Thymus (tissue), 11 donors: ENCODE measurements at regions not wholly inside any gene's neighbourhood (a gene's known extent, or its start where the extent isn't known, plus 50 kb on each side); places are given as distances from the start of the nearest gene placed in this dataset.

Source experiments
- DNase-seq, 9 donors: peaks; one replicate each; pipeline ENCODE4 v3.0.0-alpha.2; 2013; ENCODE audit warnings: low spot score in 9 of 9, low read depth in 6 of 9, missing footprints in 1 of 9
- H3K27ac ChIP-seq, 2 donors: one replicate each; pipeline ENCODE4 v1.5.1; 2013; ENCODE audit warnings: control low read depth in 1 of 2, low read depth in 1 of 2, low read length in 1 of 2, mild to moderate bottlenecking in 1 of 2, moderate library complexity in 1 of 2
- H3K27me3 ChIP-seq, 2 donors: one replicate each; pipeline ENCODE4 v1.5.1; 2013; ENCODE audit warnings: low read length in 1 of 2; ENCODE audit not compliant: control insufficient read depth in 2 of 2, insufficient read depth in 1 of 2
- H3K36me3 ChIP-seq, 2 donors: one replicate each; pipeline ENCODE4 v1.5.1; 2013; ENCODE audit warnings: low read length in 1 of 2, mild to moderate bottlenecking in 1 of 2, moderate library complexity in 1 of 2; ENCODE audit not compliant: control insufficient read depth in 2 of 2, insufficient read depth in 2 of 2
- H3K4me1 ChIP-seq, 2 donors: one replicate each; pipeline ENCODE4 v1.5.1; 2013; ENCODE audit warnings: low read length in 2 of 2; ENCODE audit not compliant: control insufficient read depth in 2 of 2, insufficient read depth in 2 of 2
- H3K4me3 ChIP-seq, 2 donors: one replicate each; pipeline ENCODE4 v1.5.1; 2013; ENCODE audit warnings: low read length in 2 of 2, control low read depth in 1 of 2, mild to moderate bottlenecking in 1 of 2
- H3K9me3 ChIP-seq, 2 donors: one replicate each; pipeline ENCODE4 v1.5.1; 2013; ENCODE audit warnings: low read length in 1 of 2, mild to moderate bottlenecking in 1 of 2; ENCODE audit not compliant: control insufficient read depth in 2 of 2, insufficient read depth in 1 of 2
- WGBS: extraction: QIAGEN DNeasy Blood & Tissue Kit; methylation state at CpG from one replicate; pipeline ENCODE4 v1.1.7; 2013; 5-methylcytosine and 5-hydroxymethylcytosine counted together
- donor health status: healthy.

DNA sequence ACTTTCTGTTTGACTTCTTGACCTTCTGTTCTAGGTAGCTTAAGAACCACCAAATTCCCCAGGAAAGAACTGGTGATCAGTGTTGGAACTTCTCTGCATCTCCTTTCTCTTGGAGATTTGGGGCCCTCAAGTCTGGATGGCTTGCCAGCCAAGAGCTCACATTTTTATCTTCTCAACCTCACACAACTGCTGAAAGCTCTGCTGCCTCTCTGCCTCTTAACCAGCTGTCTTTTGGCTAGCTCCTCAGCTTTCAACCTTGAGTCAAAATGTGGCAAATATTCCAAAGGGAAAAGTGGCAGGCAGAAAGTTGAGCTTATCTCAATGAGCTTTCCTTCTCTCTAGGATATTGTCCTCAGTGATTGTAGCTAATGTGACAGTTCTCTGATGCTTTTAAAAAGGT lies 89.2 kb upstream of the CCDC190 start:
- H3K36me3 ChIP-seq = no peaks in the 10 kb centered on the region
- no peak for DNase-seq
- H3K4me3 ChIP-seq = no peak overlapping the region
- no peaks in the 10 kb centered on the region for H3K9me3 ChIP-seq
- no peak overlapping the region for H3K27ac ChIP-seq
- H3K4me1 ChIP-seq = no peaks in the 10 kb centered on the region
- no peaks in the 10 kb centered on the region for H3K27me3 ChIP-seq

DNA sequence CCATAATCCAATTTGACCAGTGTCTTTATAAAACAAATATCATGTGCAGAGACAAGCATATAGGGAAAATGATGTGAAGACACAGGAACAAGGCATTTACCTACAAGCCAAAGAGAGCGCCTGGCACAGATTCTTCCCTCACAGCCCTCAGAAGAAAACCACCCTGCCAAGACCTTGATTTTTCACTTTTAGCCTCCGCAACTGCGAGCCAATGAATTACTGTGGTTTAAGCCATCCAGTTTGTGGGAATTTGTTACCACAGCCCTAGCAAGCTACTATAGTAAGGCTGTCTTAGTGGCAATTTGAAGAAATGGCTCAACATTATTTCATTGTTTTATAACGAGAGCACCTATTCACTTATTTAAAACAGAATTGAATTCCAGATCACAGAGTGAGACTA lies 85.7 kb upstream of the CCDC190 start:
- Histone ChIP-seq H3K27ac (no peak overlapping the region), H3K9me3 (no peaks in the 10 kb centered on the region), H3K4me3 (no peak overlapping the region), H3K4me1 (no peaks in the 10 kb centered on the region), H3K36me3 (no peaks in the 10 kb centered on the region), H3K27me3 (no peaks in the 10 kb centered on the region)
- 97% methylated on average over 4 of the region's 4 CpGs for WGBS
- no peak for DNase-seq

GRCh38 chr1:162944974-162945674 lies 84.1 kb upstream of the CCDC190 start:
- Histone ChIP-seq H3K27ac (no peak overlapping the region), H3K27me3 (no peaks in the 10 kb centered on the region), H3K4me3 (no peak overlapping the region), H3K36me3 (no peaks in the 10 kb centered on the region), H3K9me3 (no peaks in the 10 kb centered on the region), H3K4me1 (no peaks in the 10 kb centered on the region)
- DNase-seq = no peak
- WGBS = 94% methylated on average over 5 of the region's 5 CpGs

DNA sequence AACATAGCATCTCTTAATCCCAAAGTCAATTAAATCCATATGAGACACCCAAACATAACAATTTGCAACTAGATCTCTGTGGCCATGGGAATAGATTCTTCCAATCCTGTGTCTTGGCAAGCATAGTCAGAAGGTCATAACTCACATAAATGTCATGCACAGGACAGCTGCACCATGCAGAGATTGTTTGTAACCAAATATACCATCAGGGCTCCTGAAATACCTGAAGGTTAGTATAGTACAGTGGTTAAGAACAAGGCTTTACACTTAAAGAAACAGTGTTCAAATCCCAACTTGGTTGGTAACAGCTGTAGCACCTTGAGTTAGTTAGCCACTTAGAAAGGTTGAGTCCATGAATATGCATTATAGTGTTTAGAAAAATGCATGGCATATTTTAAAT lies 82.6 kb upstream of the CCDC190 start:
- DNase-seq = no peak
- no peaks in the 10 kb centered on the region for H3K4me1 ChIP-seq
- H3K27ac ChIP-seq = no peak overlapping the region
- no peaks in the 10 kb centered on the region for H3K27me3 ChIP-seq
- H3K9me3 ChIP-seq = no peaks in the 10 kb centered on the region
- H3K36me3 ChIP-seq = no peaks in the 10 kb centered on the region
- no peak overlapping the region for H3K4me3 ChIP-seq

- H3K4me1 ChIP-seq = no peaks in the 10 kb centered on the region
- no peak overlapping the region for H3K4me3 ChIP-seq
- H3K27me3 ChIP-seq = no peaks in the 10 kb centered on the region
- 40% methylated on average over 3 of the region's 3 CpGs for WGBS
- DNase-seq = no peak
- no peaks in the 10 kb centered on the region for H3K36me3 ChIP-seq
- no peak overlapping the region for H3K27ac ChIP-seq
- H3K9me3 ChIP-seq = no peaks in the 10 kb centered on the region
Observed at GRCh38 chr1:162942916-162943559, 82.1 kb upstream of the CCDC190 start.

DNA sequence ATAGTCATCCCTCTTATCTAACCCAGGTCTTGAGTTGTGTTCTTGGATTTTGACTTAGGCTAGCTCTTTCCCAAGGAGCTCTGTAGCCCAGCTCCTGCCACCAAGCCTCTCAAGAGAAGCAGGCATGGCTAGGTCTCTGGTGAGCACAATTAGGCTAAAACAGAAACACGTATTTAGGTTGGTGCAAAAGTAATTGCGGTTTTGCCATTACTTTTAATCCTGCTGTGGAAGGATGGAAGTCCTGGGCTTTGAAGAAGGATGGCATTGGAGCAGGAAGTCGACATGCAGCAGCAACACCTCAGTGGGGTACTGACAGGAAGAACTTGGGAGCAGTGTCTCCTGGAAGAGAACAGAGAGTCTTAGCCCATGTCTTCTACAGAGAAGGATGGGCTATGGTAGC lies 80.0 kb upstream of the CCDC190 start:
- no peaks in the 10 kb centered on the region for H3K27me3 ChIP-seq
- WGBS = 90% methylated on average over 3 of the region's 3 CpGs
- H3K4me1 ChIP-seq = no peaks in the 10 kb centered on the region

GRCh38 chr1:162939035-162939434 lies 78.1 kb upstream of the CCDC190 start:
- H3K27ac ChIP-seq = no peak overlapping the region
- no peak for DNase-seq
- no peak overlapping the region for H3K4me3 ChIP-seq
- no peaks in the 10 kb centered on the region for H3K9me3 ChIP-seq
- no peaks in the 10 kb centered on the region for H3K36me3 ChIP-seq
- H3K27me3 ChIP-seq = no peaks in the 10 kb centered on the region
- no peaks in the 10 kb centered on the region for H3K4me1 ChIP-seq
- 90% methylated on average over 5 of the region's 5 CpGs for WGBS

More for the DNA sequence above, 80.0 kb upstream of the CCDC190 start:
- Histone ChIP-seq H3K36me3 (no peaks in the 10 kb centered on the region), H3K27ac (no peak overlapping the region), H3K4me3 (no peak overlapping the region), H3K9me3 (no peaks in the 10 kb centered on the region)
- DNase-seq = no peak

DNA sequence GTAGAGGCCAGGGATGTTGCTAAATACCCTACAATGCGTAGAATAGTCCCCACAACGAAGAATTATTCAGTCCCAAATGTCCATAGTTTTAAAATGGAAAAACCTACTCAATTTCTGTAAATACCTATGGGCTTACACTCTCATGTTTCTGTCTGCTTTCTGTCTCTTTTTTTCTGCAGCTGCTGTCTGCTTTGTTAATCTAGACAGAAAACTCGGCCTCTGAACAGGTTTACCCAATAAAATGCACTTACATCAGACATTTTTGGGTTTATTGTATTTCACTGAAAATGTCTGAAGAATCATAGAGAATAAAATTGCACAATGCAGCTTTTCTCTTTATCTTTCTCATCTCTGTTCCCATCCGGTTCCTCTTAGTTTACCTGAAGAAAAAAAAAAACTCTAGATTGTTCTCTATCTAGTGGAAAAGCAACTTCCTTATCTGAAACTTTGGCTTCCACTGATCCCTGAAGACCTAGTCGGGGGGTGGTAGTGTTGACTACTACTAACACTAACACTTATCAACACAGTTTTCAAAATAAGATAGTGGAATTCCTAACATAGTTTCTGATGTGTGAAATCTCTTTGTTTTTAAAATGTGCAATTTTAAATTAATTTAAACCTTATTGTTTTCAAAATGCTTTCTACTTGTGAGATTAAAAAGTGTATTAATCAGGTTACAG lies 76.9 kb upstream of the CCDC190 start:
- 81% methylated on average over 5 of the region's 5 CpGs for WGBS
- Histone ChIP-seq H3K4me3 (no peak overlapping the region), H3K27me3 (no peaks in the 10 kb centered on the region), H3K36me3 (no peaks in the 10 kb centered on the region), H3K9me3 (no peaks in the 10 kb centered on the region), H3K4me1 (no peaks in the 10 kb centered on the region), H3K27ac (no peak overlapping the region)
- DNase-seq = no peak

GRCh38 chr1:162930976-162931560 lies 70.1 kb upstream of the CCDC190 start:
- H3K4me3 ChIP-seq = no peak overlapping the region
- no peaks in the 10 kb centered on the region for H3K36me3 ChIP-seq
- H3K9me3 ChIP-seq = no peaks in the 10 kb centered on the region
- H3K4me1 ChIP-seq = no peaks in the 10 kb centered on the region
- H3K27me3 ChIP-seq = no peaks in the 10 kb centered on the region
- H3K27ac ChIP-seq = no peak overlapping the region
- DNase-seq = no peak
- WGBS = 71% methylated on average over 3 of the region's 3 CpGs
